ENCODE measurements at regions not wholly inside any gene's neighbourhood (a gene's known extent, or its start where the extent isn't known, plus 50 kb on each side); places are given as distances from the start of the nearest gene placed in this dataset.
A peak's percentile ranks its signal among the peaks of the same experiment; 100 is the strongest.

DNA sequence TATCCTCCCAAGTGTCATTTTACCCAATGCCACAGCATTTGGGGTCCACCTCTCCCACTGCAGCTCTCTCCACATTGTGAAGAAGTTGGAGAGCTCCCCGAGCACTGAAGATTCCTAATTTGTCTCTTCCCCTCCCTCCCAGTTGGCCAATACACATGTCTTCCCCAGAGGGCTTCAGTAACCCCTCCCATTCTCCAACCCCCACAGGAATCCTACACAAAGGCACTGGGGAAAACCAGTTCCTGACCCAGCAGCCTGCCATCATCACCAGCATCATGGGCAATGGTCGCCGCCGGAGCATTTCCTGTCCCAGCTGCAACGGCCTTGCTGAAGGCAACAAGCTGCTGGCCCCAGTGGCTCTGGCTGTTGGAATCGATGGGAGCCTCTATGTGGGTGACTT lies 87.3 kb upstream of the WWC1 start:
- no peak overlapping the region for H3K27ac Mint-ChIP-seq
- ChIA-PET CTCF (no interaction called here), POLR2A (interaction anchor here (1.4 kb wide), 1 partner anchor 14 kb away, joined by 3 read pairs; no protein-coding TSS in a partner anchor)
- TF ChIP-seq, protein P1, sequence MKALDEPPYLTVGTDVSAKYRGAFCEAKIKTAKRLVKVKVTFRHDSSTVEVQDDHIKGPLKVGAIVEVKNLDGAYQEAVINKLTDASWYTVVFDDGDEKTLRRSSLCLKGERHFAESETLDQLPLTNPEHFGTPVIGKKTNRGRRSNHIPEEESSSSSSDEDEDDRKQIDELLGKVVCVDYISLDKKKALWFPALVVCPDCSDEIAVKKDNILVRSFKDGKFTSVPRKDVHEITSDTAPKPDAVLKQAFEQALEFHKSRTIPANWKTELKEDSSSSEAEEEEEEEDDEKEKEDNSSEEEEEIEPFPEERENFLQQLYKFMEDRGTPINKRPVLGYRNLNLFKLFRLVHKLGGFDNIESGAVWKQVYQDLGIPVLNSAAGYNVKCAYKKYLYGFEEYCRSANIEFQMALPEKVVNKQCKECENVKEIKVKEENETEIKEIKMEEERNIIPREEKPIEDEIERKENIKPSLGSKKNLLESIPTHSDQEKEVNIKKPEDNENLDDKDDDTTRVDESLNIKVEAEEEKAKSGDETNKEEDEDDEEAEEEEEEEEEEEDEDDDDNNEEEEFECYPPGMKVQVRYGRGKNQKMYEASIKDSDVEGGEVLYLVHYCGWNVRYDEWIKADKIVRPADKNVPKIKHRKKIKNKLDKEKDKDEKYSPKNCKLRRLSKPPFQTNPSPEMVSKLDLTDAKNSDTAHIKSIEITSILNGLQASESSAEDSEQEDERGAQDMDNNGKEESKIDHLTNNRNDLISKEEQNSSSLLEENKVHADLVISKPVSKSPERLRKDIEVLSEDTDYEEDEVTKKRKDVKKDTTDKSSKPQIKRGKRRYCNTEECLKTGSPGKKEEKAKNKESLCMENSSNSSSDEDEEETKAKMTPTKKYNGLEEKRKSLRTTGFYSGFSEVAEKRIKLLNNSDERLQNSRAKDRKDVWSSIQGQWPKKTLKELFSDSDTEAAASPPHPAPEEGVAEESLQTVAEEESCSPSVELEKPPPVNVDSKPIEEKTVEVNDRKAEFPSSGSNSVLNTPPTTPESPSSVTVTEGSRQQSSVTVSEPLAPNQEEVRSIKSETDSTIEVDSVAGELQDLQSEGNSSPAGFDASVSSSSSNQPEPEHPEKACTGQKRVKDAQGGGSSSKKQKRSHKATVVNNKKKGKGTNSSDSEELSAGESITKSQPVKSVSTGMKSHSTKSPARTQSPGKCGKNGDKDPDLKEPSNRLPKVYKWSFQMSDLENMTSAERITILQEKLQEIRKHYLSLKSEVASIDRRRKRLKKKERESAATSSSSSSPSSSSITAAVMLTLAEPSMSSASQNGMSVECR (CRISPR knock-in tag; IDR thresholded peaks at IDR 0.05; ENCODE audit: borderline replicate concordance) = no peak
- TF ChIP-seq, protein P2, sequence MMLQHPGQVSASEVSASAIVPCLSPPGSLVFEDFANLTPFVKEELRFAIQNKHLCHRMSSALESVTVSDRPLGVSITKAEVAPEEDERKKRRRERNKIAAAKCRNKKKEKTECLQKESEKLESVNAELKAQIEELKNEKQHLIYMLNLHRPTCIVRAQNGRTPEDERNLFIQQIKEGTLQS (CRISPR knock-in tag; conservative IDR thresholded peaks at IDR 0.05) = no peak
- no peak for TF ChIP-seq HMGA2 (CRISPR knock-in tag; IDR thresholded peaks at IDR 0.05)
- TF ChIP-seq ZNF219 (CRISPR knock-in tag; IDR thresholded peaks at IDR 0.05; ENCODE audit: borderline replicate concordance) = no peak
- TF ChIP-seq TP53 (CRISPR knock-in tag; IDR thresholded peaks at IDR 0.05) = no peak
- TF ChIP-seq, protein P3, sequence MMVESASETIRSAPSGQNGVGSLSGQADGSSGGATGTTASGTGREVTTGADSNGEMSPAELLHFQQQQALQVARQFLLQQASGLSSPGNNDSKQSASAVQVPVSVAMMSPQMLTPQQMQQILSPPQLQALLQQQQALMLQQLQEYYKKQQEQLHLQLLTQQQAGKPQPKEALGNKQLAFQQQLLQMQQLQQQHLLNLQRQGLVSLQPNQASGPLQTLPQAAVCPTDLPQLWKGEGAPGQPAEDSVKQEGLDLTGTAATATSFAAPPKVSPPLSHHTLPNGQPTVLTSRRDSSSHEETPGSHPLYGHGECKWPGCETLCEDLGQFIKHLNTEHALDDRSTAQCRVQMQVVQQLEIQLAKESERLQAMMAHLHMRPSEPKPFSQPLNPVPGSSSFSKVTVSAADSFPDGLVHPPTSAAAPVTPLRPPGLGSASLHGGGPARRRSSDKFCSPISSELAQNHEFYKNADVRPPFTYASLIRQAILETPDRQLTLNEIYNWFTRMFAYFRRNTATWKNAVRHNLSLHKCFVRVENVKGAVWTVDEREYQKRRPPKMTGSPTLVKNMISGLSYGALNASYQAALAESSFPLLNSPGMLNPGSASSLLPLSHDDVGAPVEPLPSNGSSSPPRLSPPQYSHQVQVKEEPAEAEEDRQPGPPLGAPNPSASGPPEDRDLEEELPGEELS (CRISPR knock-in tag; IDR thresholded peaks at IDR 0.05) = no peak
- TF ChIP-seq TEAD4 (CRISPR knock-in tag; IDR thresholded peaks at IDR 0.05) = no peak
- TF ChIP-seq, protein P4, sequence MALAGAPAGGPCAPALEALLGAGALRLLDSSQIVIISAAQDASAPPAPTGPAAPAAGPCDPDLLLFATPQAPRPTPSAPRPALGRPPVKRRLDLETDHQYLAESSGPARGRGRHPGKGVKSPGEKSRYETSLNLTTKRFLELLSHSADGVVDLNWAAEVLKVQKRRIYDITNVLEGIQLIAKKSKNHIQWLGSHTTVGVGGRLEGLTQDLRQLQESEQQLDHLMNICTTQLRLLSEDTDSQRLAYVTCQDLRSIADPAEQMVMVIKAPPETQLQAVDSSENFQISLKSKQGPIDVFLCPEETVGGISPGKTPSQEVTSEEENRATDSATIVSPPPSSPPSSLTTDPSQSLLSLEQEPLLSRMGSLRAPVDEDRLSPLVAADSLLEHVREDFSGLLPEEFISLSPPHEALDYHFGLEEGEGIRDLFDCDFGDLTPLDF (CRISPR knock-in tag; IDR thresholded peaks at IDR 0.05) = no peak
- no peak for TF ChIP-seq SMAD4 (CRISPR knock-in tag; IDR thresholded peaks at IDR 0.05)
- TF ChIP-seq NFATC4 (CRISPR knock-in tag; IDR thresholded peaks at IDR 0.05) = no peak
- no peak for TF ChIP-seq FOXK1 (CRISPR knock-in tag; IDR thresholded peaks at IDR 0.05)
- TF ChIP-seq, protein P5, sequence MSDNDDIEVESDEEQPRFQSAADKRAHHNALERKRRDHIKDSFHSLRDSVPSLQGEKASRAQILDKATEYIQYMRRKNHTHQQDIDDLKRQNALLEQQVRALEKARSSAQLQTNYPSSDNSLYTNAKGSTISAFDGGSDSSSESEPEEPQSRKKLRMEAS (CRISPR knock-in tag; IDR thresholded peaks at IDR 0.05) = no peak
- TF ChIP-seq, protein P6, sequence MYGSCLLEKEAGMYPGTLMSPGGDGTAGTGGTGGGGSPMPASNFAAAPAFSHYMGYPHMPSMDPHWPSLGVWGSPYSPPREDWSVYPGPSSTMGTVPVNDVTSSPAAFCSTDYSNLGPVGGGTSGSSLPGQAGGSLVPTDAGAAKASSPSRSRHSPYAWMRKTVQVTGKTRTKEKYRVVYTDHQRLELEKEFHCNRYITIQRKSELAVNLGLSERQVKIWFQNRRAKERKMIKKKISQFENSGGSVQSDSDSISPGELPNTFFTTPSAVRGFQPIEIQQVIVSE (CRISPR knock-in tag; IDR thresholded peaks at IDR 0.05; ENCODE audit: borderline replicate concordance) = no peak
- TF ChIP-seq, protein P7, sequence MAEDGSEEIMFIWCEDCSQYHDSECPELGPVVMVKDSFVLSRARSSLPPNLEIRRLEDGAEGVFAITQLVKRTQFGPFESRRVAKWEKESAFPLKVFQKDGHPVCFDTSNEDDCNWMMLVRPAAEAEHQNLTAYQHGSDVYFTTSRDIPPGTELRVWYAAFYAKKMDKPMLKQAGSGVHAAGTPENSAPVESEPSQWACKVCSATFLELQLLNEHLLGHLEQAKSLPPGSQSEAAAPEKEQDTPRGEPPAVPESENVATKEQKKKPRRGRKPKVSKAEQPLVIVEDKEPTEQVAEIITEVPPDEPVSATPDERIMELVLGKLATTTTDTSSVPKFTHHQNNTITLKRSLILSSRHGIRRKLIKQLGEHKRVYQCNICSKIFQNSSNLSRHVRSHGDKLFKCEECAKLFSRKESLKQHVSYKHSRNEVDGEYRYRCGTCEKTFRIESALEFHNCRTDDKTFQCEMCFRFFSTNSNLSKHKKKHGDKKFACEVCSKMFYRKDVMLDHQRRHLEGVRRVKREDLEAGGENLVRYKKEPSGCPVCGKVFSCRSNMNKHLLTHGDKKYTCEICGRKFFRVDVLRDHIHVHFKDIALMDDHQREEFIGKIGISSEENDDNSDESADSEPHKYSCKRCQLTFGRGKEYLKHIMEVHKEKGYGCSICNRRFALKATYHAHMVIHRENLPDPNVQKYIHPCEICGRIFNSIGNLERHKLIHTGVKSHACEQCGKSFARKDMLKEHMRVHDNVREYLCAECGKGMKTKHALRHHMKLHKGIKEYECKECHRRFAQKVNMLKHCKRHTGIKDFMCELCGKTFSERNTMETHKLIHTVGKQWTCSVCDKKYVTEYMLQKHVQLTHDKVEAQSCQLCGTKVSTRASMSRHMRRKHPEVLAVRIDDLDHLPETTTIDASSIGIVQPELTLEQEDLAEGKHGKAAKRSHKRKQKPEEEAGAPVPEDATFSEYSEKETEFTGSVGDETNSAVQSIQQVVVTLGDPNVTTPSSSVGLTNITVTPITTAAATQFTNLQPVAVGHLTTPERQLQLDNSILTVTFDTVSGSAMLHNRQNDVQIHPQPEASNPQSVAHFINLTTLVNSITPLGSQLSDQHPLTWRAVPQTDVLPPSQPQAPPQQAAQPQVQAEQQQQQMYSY (CRISPR knock-in tag; IDR thresholded peaks at IDR 0.05) = no peak
- no peaks in the 10 kb centered on the region; the same call in 1 of the 2 replicates for H3K27me3 Mint-ChIP-seq (ENCODE audit: low read depth)
- peak; percentile 29 for DNase-seq (ENCODE audit: low spot score)
- H3K4me1 Mint-ChIP-seq = peaks cover 14% of the 10 kb centered on the region
- no peaks in the 10 kb centered on the region for H3K36me3 Mint-ChIP-seq
- H3K4me3 Mint-ChIP-seq = no peak overlapping the region
- ATAC-seq = peak; percentile 90
- H3K9me3 Mint-ChIP-seq = no peaks in the 10 kb centered on the region
